H1 (cell line): ENCODE measurements at regions not wholly inside any gene's neighbourhood (a gene's known extent, or its start where the extent isn't known, plus 50 kb on each side); places are given as distances from the start of the nearest gene placed in this dataset.

Experiments used
- HDAC6 ChIP-seq: IDR thresholded peaks from one replicate; pipeline ENCODE4 v1.7.1; 2012; ENCODE audit warnings: low read depth, mild to moderate bottlenecking, inconsistent platforms, low read length, moderate library complexity
- TF ChIP-seq, protein P1 (sequence below): fragments of 300-600 bp; sonication (generic); IDR thresholded peaks from 2 replicates; pipeline ENCODE4 v1.7.1; 2012; ENCODE audit warnings: low read length, moderate library complexity, mild to moderate bottlenecking, inconsistent platforms; ENCODE audit not compliant: insufficient replicate concordance

DNA sequence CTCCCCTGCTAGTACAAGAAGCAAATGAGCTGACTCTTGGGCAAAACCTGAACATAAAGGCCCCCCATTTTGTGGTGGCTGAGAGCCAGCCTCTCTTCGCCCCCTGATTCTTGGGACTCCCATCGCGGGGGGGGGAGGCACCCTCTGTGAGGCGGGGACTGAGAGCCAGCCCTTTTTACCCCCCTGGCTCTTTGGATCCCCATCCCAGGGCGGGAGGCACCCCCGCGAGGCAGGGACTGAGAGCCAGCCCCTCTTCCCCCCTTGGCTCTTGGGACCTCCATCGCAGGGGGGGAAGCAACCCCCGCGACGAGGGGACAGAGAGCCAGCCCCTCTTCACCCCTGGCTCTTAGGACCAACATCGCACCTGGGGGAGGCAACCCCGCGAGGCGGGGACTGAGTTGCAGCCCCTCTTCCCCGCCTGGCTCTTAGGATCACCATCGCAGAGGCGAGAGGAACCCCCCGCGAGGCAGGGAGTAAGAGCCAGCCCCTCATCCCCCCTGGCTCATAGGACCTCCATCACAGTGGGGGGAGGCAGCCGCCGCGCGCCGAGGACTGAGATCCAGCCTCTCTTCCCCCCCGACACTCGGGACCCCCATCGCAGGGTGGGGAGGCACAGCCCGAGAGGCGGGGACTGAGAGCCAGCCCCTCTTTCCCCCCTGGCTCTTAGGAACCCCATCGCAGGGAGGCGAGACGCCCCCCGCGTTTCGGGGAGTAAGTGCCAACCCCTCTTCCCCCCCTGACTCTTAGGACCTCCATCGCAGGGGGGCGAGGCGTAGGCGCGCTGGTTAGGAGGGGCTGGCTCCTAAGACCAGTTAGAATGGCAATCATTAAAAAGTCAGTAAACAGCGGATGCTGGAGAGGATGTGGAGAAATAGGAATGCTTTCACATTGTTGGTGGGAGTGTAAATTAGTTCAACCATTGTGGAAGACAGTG, 2428.4 kb upstream of the PCDH20 start (continued):
- TF ChIP-seq, protein P1, sequence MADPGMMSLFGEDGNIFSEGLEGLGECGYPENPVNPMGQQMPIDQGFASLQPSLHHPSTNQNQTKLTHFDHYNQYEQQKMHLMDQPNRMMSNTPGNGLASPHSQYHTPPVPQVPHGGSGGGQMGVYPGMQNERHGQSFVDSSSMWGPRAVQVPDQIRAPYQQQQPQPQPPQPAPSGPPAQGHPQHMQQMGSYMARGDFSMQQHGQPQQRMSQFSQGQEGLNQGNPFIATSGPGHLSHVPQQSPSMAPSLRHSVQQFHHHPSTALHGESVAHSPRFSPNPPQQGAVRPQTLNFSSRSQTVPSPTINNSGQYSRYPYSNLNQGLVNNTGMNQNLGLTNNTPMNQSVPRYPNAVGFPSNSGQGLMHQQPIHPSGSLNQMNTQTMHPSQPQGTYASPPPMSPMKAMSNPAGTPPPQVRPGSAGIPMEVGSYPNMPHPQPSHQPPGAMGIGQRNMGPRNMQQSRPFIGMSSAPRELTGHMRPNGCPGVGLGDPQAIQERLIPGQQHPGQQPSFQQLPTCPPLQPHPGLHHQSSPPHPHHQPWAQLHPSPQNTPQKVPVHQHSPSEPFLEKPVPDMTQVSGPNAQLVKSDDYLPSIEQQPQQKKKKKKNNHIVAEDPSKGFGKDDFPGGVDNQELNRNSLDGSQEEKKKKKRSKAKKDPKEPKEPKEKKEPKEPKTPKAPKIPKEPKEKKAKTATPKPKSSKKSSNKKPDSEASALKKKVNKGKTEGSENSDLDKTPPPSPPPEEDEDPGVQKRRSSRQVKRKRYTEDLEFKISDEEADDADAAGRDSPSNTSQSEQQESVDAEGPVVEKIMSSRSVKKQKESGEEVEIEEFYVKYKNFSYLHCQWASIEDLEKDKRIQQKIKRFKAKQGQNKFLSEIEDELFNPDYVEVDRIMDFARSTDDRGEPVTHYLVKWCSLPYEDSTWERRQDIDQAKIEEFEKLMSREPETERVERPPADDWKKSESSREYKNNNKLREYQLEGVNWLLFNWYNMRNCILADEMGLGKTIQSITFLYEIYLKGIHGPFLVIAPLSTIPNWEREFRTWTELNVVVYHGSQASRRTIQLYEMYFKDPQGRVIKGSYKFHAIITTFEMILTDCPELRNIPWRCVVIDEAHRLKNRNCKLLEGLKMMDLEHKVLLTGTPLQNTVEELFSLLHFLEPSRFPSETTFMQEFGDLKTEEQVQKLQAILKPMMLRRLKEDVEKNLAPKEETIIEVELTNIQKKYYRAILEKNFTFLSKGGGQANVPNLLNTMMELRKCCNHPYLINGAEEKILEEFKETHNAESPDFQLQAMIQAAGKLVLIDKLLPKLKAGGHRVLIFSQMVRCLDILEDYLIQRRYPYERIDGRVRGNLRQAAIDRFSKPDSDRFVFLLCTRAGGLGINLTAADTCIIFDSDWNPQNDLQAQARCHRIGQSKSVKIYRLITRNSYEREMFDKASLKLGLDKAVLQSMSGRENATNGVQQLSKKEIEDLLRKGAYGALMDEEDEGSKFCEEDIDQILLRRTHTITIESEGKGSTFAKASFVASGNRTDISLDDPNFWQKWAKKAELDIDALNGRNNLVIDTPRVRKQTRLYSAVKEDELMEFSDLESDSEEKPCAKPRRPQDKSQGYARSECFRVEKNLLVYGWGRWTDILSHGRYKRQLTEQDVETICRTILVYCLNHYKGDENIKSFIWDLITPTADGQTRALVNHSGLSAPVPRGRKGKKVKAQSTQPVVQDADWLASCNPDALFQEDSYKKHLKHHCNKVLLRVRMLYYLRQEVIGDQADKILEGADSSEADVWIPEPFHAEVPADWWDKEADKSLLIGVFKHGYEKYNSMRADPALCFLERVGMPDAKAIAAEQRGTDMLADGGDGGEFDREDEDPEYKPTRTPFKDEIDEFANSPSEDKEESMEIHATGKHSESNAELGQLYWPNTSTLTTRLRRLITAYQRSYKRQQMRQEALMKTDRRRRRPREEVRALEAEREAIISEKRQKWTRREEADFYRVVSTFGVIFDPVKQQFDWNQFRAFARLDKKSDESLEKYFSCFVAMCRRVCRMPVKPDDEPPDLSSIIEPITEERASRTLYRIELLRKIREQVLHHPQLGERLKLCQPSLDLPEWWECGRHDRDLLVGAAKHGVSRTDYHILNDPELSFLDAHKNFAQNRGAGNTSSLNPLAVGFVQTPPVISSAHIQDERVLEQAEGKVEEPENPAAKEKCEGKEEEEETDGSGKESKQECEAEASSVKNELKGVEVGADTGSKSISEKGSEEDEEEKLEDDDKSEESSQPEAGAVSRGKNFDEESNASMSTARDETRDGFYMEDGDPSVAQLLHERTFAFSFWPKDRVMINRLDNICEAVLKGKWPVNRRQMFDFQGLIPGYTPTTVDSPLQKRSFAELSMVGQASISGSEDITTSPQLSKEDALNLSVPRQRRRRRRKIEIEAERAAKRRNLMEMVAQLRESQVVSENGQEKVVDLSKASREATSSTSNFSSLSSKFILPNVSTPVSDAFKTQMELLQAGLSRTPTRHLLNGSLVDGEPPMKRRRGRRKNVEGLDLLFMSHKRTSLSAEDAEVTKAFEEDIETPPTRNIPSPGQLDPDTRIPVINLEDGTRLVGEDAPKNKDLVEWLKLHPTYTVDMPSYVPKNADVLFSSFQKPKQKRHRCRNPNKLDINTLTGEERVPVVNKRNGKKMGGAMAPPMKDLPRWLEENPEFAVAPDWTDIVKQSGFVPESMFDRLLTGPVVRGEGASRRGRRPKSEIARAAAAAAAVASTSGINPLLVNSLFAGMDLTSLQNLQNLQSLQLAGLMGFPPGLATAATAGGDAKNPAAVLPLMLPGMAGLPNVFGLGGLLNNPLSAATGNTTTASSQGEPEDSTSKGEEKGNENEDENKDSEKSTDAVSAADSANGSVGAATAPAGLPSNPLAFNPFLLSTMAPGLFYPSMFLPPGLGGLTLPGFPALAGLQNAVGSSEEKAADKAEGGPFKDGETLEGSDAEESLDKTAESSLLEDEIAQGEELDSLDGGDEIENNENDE, result no peak
- no peak for TF ChIP-seq HDAC6
